Prostate gland (tissue), 2 donors: ENCODE measurements at regions not wholly inside any gene's neighbourhood (a gene's known extent, or its start where the extent isn't known, plus 50 kb on each side); places are given as distances from the start of the nearest gene placed in this dataset.

Experiments used
- CTCF ChIP-seq, 4 experiments: fragments of 200-600 bp in 2 of 4; fragments of 450-650 bp in 2 of 4; sonication (generic) in 2 of 4; IDR thresholded peaks; 1 replicate in 3 of 4; 2 replicates in 1 of 4; pipeline ENCODE4 v1.5.1; 2016 to 2019; ENCODE audit warnings: antibody characterized with exemption in 4 of 4, mild to moderate bottlenecking in 2 of 4, moderate library complexity in 2 of 4
- POLR2A ChIP-seq: fragments of 450-650 bp; IDR thresholded peaks from one replicate; pipeline ENCODE4 v1.6.1; 2016; ENCODE audit warnings: antibody characterized with exemption, mild to moderate bottlenecking
- POLR2AphosphoS5 ChIP-seq: sonication (generic); formaldehyde crosslinking; IDR thresholded peaks from one replicate; pipeline ENCODE4 v1.6.1; 2017; ENCODE audit warnings: antibody characterized with exemption

DNA sequence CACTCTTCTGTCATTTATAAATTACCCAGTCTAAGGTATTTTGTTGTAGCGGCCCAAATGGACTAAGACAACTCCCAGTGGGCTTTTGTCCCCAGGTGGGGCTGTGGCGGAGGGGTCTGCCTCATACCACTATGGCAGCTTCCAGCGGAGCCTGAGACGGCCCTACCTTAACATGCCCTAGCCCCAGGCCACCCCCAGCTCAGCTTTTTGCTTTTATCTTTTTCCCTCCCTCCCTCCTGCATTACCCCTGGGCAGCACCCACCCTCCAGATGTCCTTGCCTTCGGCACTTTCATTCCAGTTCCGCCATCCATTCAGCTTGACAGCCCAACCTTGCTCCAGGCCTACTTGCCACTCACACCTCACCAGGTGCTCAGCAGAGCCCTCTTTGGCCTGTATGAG is 307.3 kb downstream of the PTPRU start:
- no peak for TF ChIP-seq CTCF (IDR thresholded peaks at IDR 0.05)
- TF ChIP-seq POLR2AphosphoS5 = no peak
- no peak for TF ChIP-seq POLR2A
